HepG2 (cell line): ENCODE measurements at regions not wholly inside any gene's neighbourhood (a gene's known extent, or its start where the extent isn't known, plus 50 kb on each side); places are given as distances from the start of the nearest gene placed in this dataset.

Source experiments
- ATAC-seq: fragments of 200-7000 bp; cut with Tn5 transposase; 3 replicates; pipeline ENCODE4 v1.9.1; 2020; ENCODE audit warnings: mild to moderate bottlenecking, moderate library complexity
- BruUV-seq: library from RNA; stranded (reverse); fragments of 400-500 nt; replicated peaks from 2 replicates; lab custom pipeline; 2021; lab: Mats Ljungman, UMichigan
- CTCF ChIA-PET: fragments of 300-600 bp; formaldehyde crosslinking; extraction: SDS; loops from one replicate; lab custom pipeline; 2021; ENCODE audit warnings: low total read pairs, inconsistent platforms, low intra/inter-chr PET ratio; lab: Yijun Ruan, JAX
- POLR2A ChIA-PET: fragments of 350-600 bp; sonication (Branson Sonifier 250); formaldehyde crosslinking; loops from one replicate; lab custom pipeline; 2020; ENCODE audit warnings: antibody characterized with exemption, inconsistent platforms; lab: Yijun Ruan, JAX
- DNase-seq: peaks from one replicate; pipeline ENCODE4 v3.0.0-alpha.2; 2015; ENCODE audit warnings: low spot score
- FAIRE-seq: peaks from 3 replicates; lab custom pipeline; 2011; peaks lifted over from hg19 to GRCh38; lab: Jason Lieb, UNC
- H2AFZ ChIP-seq: one replicate; pipeline ENCODE4 v1.6.1; 2011; ENCODE audit warnings: low read length, inconsistent platforms
- H3K27ac ChIP-seq: fragments of 300-600 bp; 3 replicates; pipeline ENCODE4 v1.8.0; 2011; ENCODE audit warnings: mixed run types, mild to moderate bottlenecking, mixed read lengths, low read length, inconsistent platforms; ENCODE audit not compliant: insufficient read depth; ENCODE audit errors: extremely low read length
- H3K27me3 ChIP-seq, 2 experiments: fragments of 200-600 bp in 1 of 2; 2 replicates in 1 of 2; 3 replicates in 1 of 2; pipeline versions ENCODE4 v1.6.0 to v1.8.0; 2011; ENCODE audit warnings: low read length in 2 of 2, mild to moderate bottlenecking in 2 of 2, moderate library complexity in 2 of 2, inconsistent platforms in 1 of 2; ENCODE audit not compliant: insufficient read depth in 2 of 2, control insufficient read depth in 1 of 2
- H3K36me3 ChIP-seq, 2 experiments: fragments of 200-600 bp in 1 of 2; replicated peaks in 1 of 2; 2 replicates in 1 of 2; 3 replicates in 1 of 2; pipeline versions ENCODE4 v1.5.1 to v1.8.0; 2011; ENCODE audit warnings: low read length in 2 of 2, inconsistent platforms in 1 of 2; ENCODE audit not compliant: insufficient read depth in 2 of 2, control insufficient read depth in 1 of 2
- H3K4me1 ChIP-seq: 2 replicates; pipeline ENCODE4 v1.5.1; 2012; ENCODE audit warnings: low read length, inconsistent platforms; ENCODE audit not compliant: insufficient read depth
- H3K4me2 ChIP-seq: 2 replicates; pipeline ENCODE4 v1.6.0; 2011; ENCODE audit warnings: low read depth, low read length, inconsistent platforms
- H3K4me3 ChIP-seq, 3 experiments: fragments of 200-600 bp in 1 of 3; sonication (generic), shearing (Covaris generic) in 1 of 3; replicated peaks in 1 of 3; 2 replicates each; pipeline ENCODE4 v1.5.1; 2011 to 2016; ENCODE audit warnings: low read length in 3 of 3, inconsistent platforms in 2 of 3, low read depth in 2 of 3, mild to moderate bottlenecking in 2 of 3, control low read depth in 1 of 3, mixed read lengths in 1 of 3; ENCODE audit not compliant: insufficient read depth in 1 of 3
- H3K79me2 ChIP-seq: one replicate; pipeline ENCODE4 v1.6.1; 2011; ENCODE audit warnings: low read length, inconsistent platforms; ENCODE audit not compliant: insufficient read depth
- H3K9ac ChIP-seq: 2 replicates; pipeline ENCODE4 v1.6.0; 2011; ENCODE audit warnings: mild to moderate bottlenecking, low read depth, low read length, inconsistent platforms; ENCODE audit not compliant: insufficient read depth
- H3K9me3 ChIP-seq: 2 replicates; pipeline ENCODE4 v1.5.1; 2012; ENCODE audit warnings: mild to moderate bottlenecking, low read length
- H4K20me1 ChIP-seq: 2 replicates; pipeline ENCODE4 v1.6.0; 2011; ENCODE audit warnings: inconsistent platforms, mild to moderate bottlenecking, low read length, moderate library complexity; ENCODE audit not compliant: insufficient read depth
- ATF1 ChIP-seq: IDR thresholded peaks from 2 replicates; pipeline ENCODE4 v1.6.1; 2016; ENCODE audit warnings: mild to moderate bottlenecking, control low read depth
- CREB1 ChIP-seq, 2 experiments: fragments of 450-650 bp in 1 of 2; IDR thresholded peaks; 2 replicates each; pipeline ENCODE4 v1.6.1; 2016 to 2017; ENCODE audit warnings: control low read depth in 1 of 2, mild to moderate bottlenecking in 1 of 2, missing compliant biosample characterization in 1 of 2, missing genetic modification characterization in 1 of 2
- HNF4G ChIP-seq, 2 experiments: sonication (generic) in 1 of 2; formaldehyde crosslinking in 1 of 2; IDR thresholded peaks; 2 replicates each; pipeline versions ENCODE4 v1.4.0 to v1.6.1; 2011 to 2020; ENCODE audit warnings: borderline replicate concordance in 2 of 2, low read depth in 2 of 2, mild to moderate bottlenecking in 2 of 2, low read length in 1 of 2, missing genetic modification reagents in 1 of 2, moderate library complexity in 1 of 2
- IKZF1 ChIP-seq: fragments of 450-650 bp; IDR thresholded peaks from 2 replicates; pipeline ENCODE4 v1.7.1; 2016
- TBX2 ChIP-seq: sonication (generic); formaldehyde crosslinking; IDR thresholded peaks from 2 replicates; pipeline ENCODE4 v1.5.0; 2020; ENCODE audit warnings: missing genetic modification reagents, mild to moderate bottlenecking, borderline replicate concordance
- U2AF1 ChIP-seq: fragments of 200-400 bp; formaldehyde crosslinking; optimal IDR thresholded peaks from 2 replicates; pipeline ENCODE3; 2017; ENCODE audit warnings: mild to moderate bottlenecking, low read depth, low read length
- ZFP1 ChIP-seq: IDR thresholded peaks from 2 replicates; pipeline ENCODE4 v1.6.1; 2016
- ZFYVE20 ChIP-seq: sonication (generic); formaldehyde crosslinking; IDR thresholded peaks from 2 replicates; pipeline ENCODE4 v1.8.0; 2023; ENCODE audit warnings: low read depth, mild to moderate bottlenecking, moderate library complexity, missing genetic modification reagents, borderline replicate concordance
- ZNF138 ChIP-seq: sonication (generic); formaldehyde crosslinking; IDR thresholded peaks from 2 replicates; pipeline ENCODE4 v1.5.0; 2020; ENCODE audit warnings: mild to moderate bottlenecking, low read depth, missing genetic modification reagents
- ZNF512 ChIP-seq: sonication (generic); formaldehyde crosslinking; IDR thresholded peaks from 2 replicates; pipeline ENCODE4 v1.4.0; 2020; ENCODE audit warnings: mild to moderate bottlenecking, missing genetic modification reagents
- ZNF574 ChIP-seq: sonication (generic); formaldehyde crosslinking; IDR thresholded peaks from 2 replicates; pipeline ENCODE4 v1.4.0; 2020; ENCODE audit warnings: missing genetic modification reagents
- ZNF629 ChIP-seq: sonication (generic); formaldehyde crosslinking; conservative IDR thresholded peaks from 2 replicates; pipeline ENCODE4 v1.5.0; 2020; ENCODE audit warnings: missing genetic modification reagents
- ZNF780A ChIP-seq: sonication (generic); formaldehyde crosslinking; IDR thresholded peaks from 2 replicates; pipeline ENCODE4 v1.8.0; 2022; ENCODE audit warnings: mild to moderate bottlenecking, missing genetic modification reagents, moderate library complexity
- WGBS: methylation state at CpG from one replicate; pipeline ENCODE4 v1.1.6; 2017; ENCODE audit warnings: low lambda C conversion rate; 5-methylcytosine and 5-hydroxymethylcytosine counted together
- in situ Hi-C: cut with HindIII; loops from 2 replicates; pipeline ENCODE4 v1.10.0; 2017; ENCODE audit warnings: low pct_unique_long_range_greater_than_20kb; ENCODE audit not compliant: extremely low pct_ligation_motif_present
- intact Hi-C: fragments of 100-400 bp; cut with micrococcal nuclease; formaldehyde crosslinking; loops from one replicate; pipeline ENCODE4 v1.10.0; 2022; ENCODE audit not compliant: unreplicated experiment

GRCh38 chr17:12296209-12296625 is 275.5 kb downstream of the MAP2K4 start:
- H3K4me2 ChIP-seq = no peak overlapping the region
- H3K4me3 ChIP-seq = no peak overlapping the region
- no peaks in the 10 kb centered on the region for H4K20me1 ChIP-seq
- no peak overlapping the region for H3K9ac ChIP-seq
- no peaks in the 10 kb centered on the region for H3K4me1 ChIP-seq
- DNase-seq (no peak), ATAC-seq (no peak), FAIRE-seq (no peak)
- ChIA-PET POLR2A (no interaction called here), CTCF (no interaction called here)
- 31% methylated on average over 4 of the region's 5 CpGs for WGBS
- TF ChIP-seq HNF4G (IDR thresholded peaks at IDR 0.05; ENCODE audit: borderline replicate concordance, low read depth, low read length) (no peak), HNF4G (CRISPR knock-in tag; IDR thresholded peaks at IDR 0.05; ENCODE audit: borderline replicate concordance, low read depth) (no peak), ZFYVE20 (no peak), TBX2 (CRISPR knock-in tag) (no peak), ZFP1 (CRISPR knock-in tag) (no peak), ZNF138 (no peak), CREB1 (IDR thresholded peaks at IDR 0.05) (no peak), CREB1 (CRISPR knock-in tag; IDR thresholded peaks at IDR 0.05) (no peak), IKZF1 (no peak), U2AF1 (no peak)
- in situ Hi-C loops (no loop called here), intact Hi-C loops (no loop called here)
- H2AFZ ChIP-seq = no peak overlapping the region
- BruUV-seq = no TSS peak
- H3K9me3 ChIP-seq = no peaks in the 10 kb centered on the region
- no peak overlapping the region for H3K27ac ChIP-seq
- H3K27me3 ChIP-seq = 0 out of 5 replicates have a peak, but pooled peaks cover 0 to 3% of the 10 kb centered on the region in 2 experiments
- H3K79me2 ChIP-seq = no peaks in the 10 kb centered on the region
- no peaks in the 10 kb centered on the region for H3K36me3 ChIP-seq

GRCh38 chr17:12301551-12301950 is 280.9 kb downstream of the MAP2K4 start:
- 43% methylated on average over 4 of the region's 4 CpGs for WGBS
- H3K27ac ChIP-seq = no peak overlapping the region
- FAIRE-seq (no peak), DNase-seq (no peak), ATAC-seq (no peak)
- ChIA-PET POLR2A (no interaction called here), CTCF (no interaction called here)
- no TSS peak for BruUV-seq
- no peak overlapping the region for H3K4me3 ChIP-seq
- 0 out of 5 replicates have a peak, but pooled peaks cover 0 to under 1% of the 10 kb centered on the region in 2 experiments for H3K27me3 ChIP-seq
- H2AFZ ChIP-seq = no peak overlapping the region
- intact Hi-C loops = no loop called here
- no peaks in the 10 kb centered on the region for H3K4me1 ChIP-seq
- in situ Hi-C loops = no loop called here
- no peaks in the 10 kb centered on the region for H3K9me3 ChIP-seq
- H3K36me3 ChIP-seq = no peaks in the 10 kb centered on the region
- H3K79me2 ChIP-seq = no peaks in the 10 kb centered on the region
- no peak overlapping the region for H3K9ac ChIP-seq
- H4K20me1 ChIP-seq = no peaks in the 10 kb centered on the region
- no peak overlapping the region for H3K4me2 ChIP-seq
- TF ChIP-seq ZNF574 (CRISPR knock-in tag) (no peak), ATF1 (CRISPR knock-in tag) (no peak), ZNF780A (CRISPR knock-in tag) (no peak), ZNF629 (CRISPR knock-in tag) (no peak), ZNF512 (CRISPR knock-in tag) (no peak)
